ENCODE measurements at regions not wholly inside any gene's neighbourhood (a gene's known extent, or its start where the extent isn't known, plus 50 kb on each side); places are given as distances from the start of the nearest gene placed in this dataset.

DNA sequence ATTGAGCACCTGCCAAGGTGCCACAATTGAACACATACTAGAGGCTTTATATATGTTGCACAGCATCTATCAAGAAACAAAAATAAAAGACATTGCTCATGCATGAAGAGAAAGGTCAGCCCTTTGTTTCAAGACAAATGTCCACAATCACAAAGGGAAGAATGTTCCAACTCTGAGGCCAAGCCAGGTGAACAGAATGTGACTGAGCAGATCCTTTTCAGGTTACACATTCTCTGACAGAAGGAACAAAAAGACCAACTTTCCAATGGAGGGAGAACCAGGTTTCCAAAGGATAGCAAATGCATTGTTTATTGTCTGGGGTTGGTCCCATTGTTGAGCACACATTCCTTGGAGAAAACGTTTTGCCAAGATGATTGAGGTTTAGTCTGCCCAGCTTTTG lies 50.2 kb upstream of the FAM174B start:
- DNase-seq = no peak
- no peaks in the 10 kb centered on the region for H3K36me3 Mint-ChIP-seq (ENCODE audit: insufficient read depth, unreplicated experiment)
- no TSS peak for BruUV-seq (replicated peaks)
- peaks cover 54% of the 10 kb centered on the region for H3K27me3 Mint-ChIP-seq (ENCODE audit: unreplicated experiment)
- H3K27ac Mint-ChIP-seq (ENCODE audit: unreplicated experiment) = no peak overlapping the region
- CTCF ChIA-PET = no interaction called here
- H3K4me3 Mint-ChIP-seq (ENCODE audit: low read depth, unreplicated experiment) = no peak overlapping the region
- no peaks in the 10 kb centered on the region for H3K4me1 Mint-ChIP-seq (ENCODE audit: low read depth, unreplicated experiment)
- intact Hi-C loops (cut with micrococcal nuclease; ENCODE audit: unreplicated experiment) = no loop called here
- no peaks in the 10 kb centered on the region for H3K9me3 Mint-ChIP-seq (ENCODE audit: low read depth, unreplicated experiment)
- TF ChIP-seq, protein P1, sequence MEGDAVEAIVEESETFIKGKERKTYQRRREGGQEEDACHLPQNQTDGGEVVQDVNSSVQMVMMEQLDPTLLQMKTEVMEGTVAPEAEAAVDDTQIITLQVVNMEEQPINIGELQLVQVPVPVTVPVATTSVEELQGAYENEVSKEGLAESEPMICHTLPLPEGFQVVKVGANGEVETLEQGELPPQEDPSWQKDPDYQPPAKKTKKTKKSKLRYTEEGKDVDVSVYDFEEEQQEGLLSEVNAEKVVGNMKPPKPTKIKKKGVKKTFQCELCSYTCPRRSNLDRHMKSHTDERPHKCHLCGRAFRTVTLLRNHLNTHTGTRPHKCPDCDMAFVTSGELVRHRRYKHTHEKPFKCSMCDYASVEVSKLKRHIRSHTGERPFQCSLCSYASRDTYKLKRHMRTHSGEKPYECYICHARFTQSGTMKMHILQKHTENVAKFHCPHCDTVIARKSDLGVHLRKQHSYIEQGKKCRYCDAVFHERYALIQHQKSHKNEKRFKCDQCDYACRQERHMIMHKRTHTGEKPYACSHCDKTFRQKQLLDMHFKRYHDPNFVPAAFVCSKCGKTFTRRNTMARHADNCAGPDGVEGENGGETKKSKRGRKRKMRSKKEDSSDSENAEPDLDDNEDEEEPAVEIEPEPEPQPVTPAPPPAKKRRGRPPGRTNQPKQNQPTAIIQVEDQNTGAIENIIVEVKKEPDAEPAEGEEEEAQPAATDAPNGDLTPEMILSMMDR (IDR thresholded peaks at IDR 0.05; ENCODE audit: unreplicated experiment) = no peak

DNA sequence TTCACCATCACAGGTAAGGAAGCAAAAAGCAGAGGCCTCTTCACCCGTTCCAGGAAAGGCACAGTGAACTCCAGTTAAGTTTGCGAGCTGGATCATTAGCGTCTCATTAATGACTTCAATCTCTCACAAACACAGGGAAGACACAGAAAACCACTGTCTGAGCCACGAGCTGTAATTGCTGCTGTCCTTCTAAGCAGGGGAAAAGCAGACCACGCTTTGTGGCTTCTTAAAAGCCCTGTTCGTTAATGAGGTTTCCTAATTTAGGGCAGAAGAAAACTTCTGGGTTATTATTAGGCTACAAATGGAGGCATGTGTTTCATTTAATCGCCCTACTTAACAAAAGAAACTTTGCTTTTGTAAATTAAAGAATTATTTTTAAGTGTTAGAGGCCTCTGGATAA lies 50.6 kb upstream of the FAM174B start:
- CTCF ChIA-PET = interaction anchor here (0.5 kb wide), 1 partner anchor 267 kb away, joined by 3 read pairs; no protein-coding TSS in a partner anchor
- H3K27ac Mint-ChIP-seq (ENCODE audit: unreplicated experiment) = no peak overlapping the region
- no TSS peak for BruUV-seq (replicated peaks)
- H3K4me3 Mint-ChIP-seq (ENCODE audit: low read depth, unreplicated experiment) = no peak overlapping the region
- DNase-seq = no peak
- H3K4me1 Mint-ChIP-seq (ENCODE audit: low read depth, unreplicated experiment) = no peaks in the 10 kb centered on the region
- H3K27me3 Mint-ChIP-seq (ENCODE audit: unreplicated experiment) = peaks cover 54% of the 10 kb centered on the region
- TF ChIP-seq, protein P1 (IDR thresholded peaks at IDR 0.05; ENCODE audit: unreplicated experiment) = no peak
- no peaks in the 10 kb centered on the region for H3K9me3 Mint-ChIP-seq (ENCODE audit: low read depth, unreplicated experiment)
- H3K36me3 Mint-ChIP-seq (ENCODE audit: insufficient read depth, unreplicated experiment) = no peaks in the 10 kb centered on the region
- intact Hi-C loops (cut with micrococcal nuclease; ENCODE audit: unreplicated experiment) = no loop called here

- no peak overlapping the region for H3K4me3 Mint-ChIP-seq (ENCODE audit: low read depth, unreplicated experiment)
- H3K27me3 Mint-ChIP-seq (ENCODE audit: unreplicated experiment) = peaks cover 54% of the 10 kb centered on the region
- H3K4me1 Mint-ChIP-seq (ENCODE audit: low read depth, unreplicated experiment) = no peaks in the 10 kb centered on the region
- DNase-seq = no peak
- TF ChIP-seq, protein P1 (IDR thresholded peaks at IDR 0.05; ENCODE audit: unreplicated experiment) = no peak
- H3K27ac Mint-ChIP-seq (ENCODE audit: unreplicated experiment) = no peak overlapping the region
- intact Hi-C loops (cut with micrococcal nuclease; ENCODE audit: unreplicated experiment) = no loop called here
- CTCF ChIA-PET = interaction anchor here (1.4 kb wide), 1 partner anchor 11 kb away, joined by 5 read pairs; no protein-coding TSS in a partner anchor
- H3K36me3 Mint-ChIP-seq (ENCODE audit: insufficient read depth, unreplicated experiment) = no peaks in the 10 kb centered on the region
- BruUV-seq (replicated peaks) = no TSS peak
- no peaks in the 10 kb centered on the region for H3K9me3 Mint-ChIP-seq (ENCODE audit: low read depth, unreplicated experiment)
Observed at GRCh38 chr15:92707880-92708551, 52.4 kb upstream of the FAM174B start.

GRCh38 chr15:92708635-92709034 lies 53.1 kb upstream of the FAM174B start:
- Mint-ChIP-seq H3K4me3 (ENCODE audit: low read depth, unreplicated experiment) (no peak overlapping the region), H3K4me1 (ENCODE audit: low read depth, unreplicated experiment) (peaks cover under 1% of the 10 kb centered on the region), H3K27ac (ENCODE audit: unreplicated experiment) (no peak overlapping the region), H3K9me3 (ENCODE audit: low read depth, unreplicated experiment) (no peaks in the 10 kb centered on the region), H3K36me3 (ENCODE audit: insufficient read depth, unreplicated experiment) (no peaks in the 10 kb centered on the region), H3K27me3 (ENCODE audit: unreplicated experiment) (peaks cover 57% of the 10 kb centered on the region)
- intact Hi-C loops (cut with micrococcal nuclease; ENCODE audit: unreplicated experiment) = no loop called here
- TF ChIP-seq, protein P1 (IDR thresholded peaks at IDR 0.05; ENCODE audit: unreplicated experiment) = no peak
- no TSS peak for BruUV-seq (replicated peaks)
- CTCF ChIA-PET = interaction anchor here (1.2 to 1.4 kb wide), 2 partner anchors 10 to 187 kb away, joined by 4 to 5 read pairs; no protein-coding TSS in a partner anchor
- DNase-seq = no peak

Measured in Calu3 (cell line).